ACHN (cell line): ENCODE measurements at regions not wholly inside any gene's neighbourhood (a gene's known extent, or its start where the extent isn't known, plus 50 kb on each side); places are given as distances from the start of the nearest gene placed in this dataset.
"Not testable (repeated sequence)": the region's sequence is repeated elsewhere in the genome, so short reads cannot be mapped to it uniquely, and the experiment has no call there.

ENCODE experiments used
- DNase-seq: peaks from one replicate; pipeline ENCODE4 v3.0.0-alpha.2; 2015
- in situ Hi-C: cut with HindIII; loops from 2 replicates; pipeline ENCODE4 v1.10.0; 2017; ENCODE audit warnings: low sequenced_read_pairs, low pct_ligation_motif_present, low pct_unique_long_range_greater_than_20kb

- no peak for DNase-seq
- in situ Hi-C loops = no loop called here
Measured at GRCh38 chr16:9657641-9658040, 524.6 kb downstream of the GRIN2A start.

GRCh38 chr16:9658164-9658563, 524.1 kb downstream of the GRIN2A start:
- no peak for DNase-seq
- in situ Hi-C loops = no loop called here

GRCh38 chr16:9658586-9658985, 523.6 kb downstream of the GRIN2A start:
- in situ Hi-C loops = no loop called here
- no peak for DNase-seq

GRCh38 chr16:9660898-9661297, 521.3 kb downstream of the GRIN2A start:
- no peak for DNase-seq
- in situ Hi-C loops = no loop called here

GRCh38 chr16:9661336-9662017, 520.8 kb downstream of the GRIN2A start:
- no peak for DNase-seq
- in situ Hi-C loops = no loop called here

- no peak for DNase-seq
- in situ Hi-C loops = no loop called here
Measured at GRCh38 chr16:9663588-9663987, 518.6 kb downstream of the GRIN2A start.

GRCh38 chr16:9665851-9666271, 516.4 kb downstream of the GRIN2A start:
- in situ Hi-C loops = no loop called here
- DNase-seq = no peak

GRCh38 chr16:9666834-9667480, 515.3 kb downstream of the GRIN2A start:
- no peak for DNase-seq

GRCh38 chr16:9670033-9670432, 512.2 kb downstream of the GRIN2A start:
- no peak for DNase-seq
- in situ Hi-C loops = no loop called here

More at GRCh38 chr16:9666834-9667480, 515.3 kb downstream of the GRIN2A start:
- in situ Hi-C loops = no loop called here

- in situ Hi-C loops, DNase-seq: not testable (repeated sequence)
Measured at GRCh38 chr16:9670616-9671015, 511.6 kb downstream of the GRIN2A start.

- not testable (repeated sequence) for DNase-seq
Measured at GRCh38 chr16:9676560-9677300, 505.5 kb downstream of the GRIN2A start.

GRCh38 chr16:9677301-9677653, 505.0 kb downstream of the GRIN2A start:
- no peak for DNase-seq
- in situ Hi-C loops = no loop called here

More at GRCh38 chr16:9676560-9677300, 505.5 kb downstream of the GRIN2A start:
- in situ Hi-C loops = not testable (repeated sequence)

GRCh38 chr16:9679213-9679767, 502.9 kb downstream of the GRIN2A start:
- in situ Hi-C loops = no loop called here
- DNase-seq = no peak

- DNase-seq = no peak
- in situ Hi-C loops = no loop called here
Measured at GRCh38 chr16:9680019-9680655, 502.1 kb downstream of the GRIN2A start.

GRCh38 chr16:9680968-9681367, 501.3 kb downstream of the GRIN2A start:
- no peak for DNase-seq
- in situ Hi-C loops = no loop called here

GRCh38 chr16:9681508-9681907, 500.7 kb downstream of the GRIN2A start:
- DNase-seq = no peak
- in situ Hi-C loops = no loop called here

GRCh38 chr16:9682320-9682719, 499.9 kb downstream of the GRIN2A start:
- in situ Hi-C loops = no loop called here
- no peak for DNase-seq

- in situ Hi-C loops = no loop called here
- DNase-seq = no peak
Measured at GRCh38 chr16:9683677-9684076, 498.6 kb downstream of the GRIN2A start.
